HepG2 (cell line): ENCODE measurements at regions not wholly inside any gene's neighbourhood (a gene's known extent, or its start where the extent isn't known, plus 50 kb on each side); places are given as distances from the start of the nearest gene placed in this dataset.

Experiments used
- ATAC-seq: fragments of 200-7000 bp; cut with Tn5 transposase; 3 replicates; pipeline ENCODE4 v1.9.1; 2020; ENCODE audit warnings: mild to moderate bottlenecking, moderate library complexity
- BruUV-seq: library from RNA; stranded (reverse); fragments of 400-500 nt; replicated peaks from 2 replicates; lab custom pipeline; 2021; lab: Mats Ljungman, UMichigan
- CTCF ChIA-PET: fragments of 300-600 bp; formaldehyde crosslinking; extraction: SDS; loops from one replicate; lab custom pipeline; 2021; ENCODE audit warnings: low total read pairs, inconsistent platforms, low intra/inter-chr PET ratio; lab: Yijun Ruan, JAX
- POLR2A ChIA-PET: fragments of 350-600 bp; sonication (Branson Sonifier 250); formaldehyde crosslinking; loops from one replicate; lab custom pipeline; 2020; ENCODE audit warnings: antibody characterized with exemption, inconsistent platforms; lab: Yijun Ruan, JAX
- DNase-seq: peaks from one replicate; pipeline ENCODE4 v3.0.0-alpha.2; 2015; ENCODE audit warnings: low spot score
- FAIRE-seq: peaks from 3 replicates; lab custom pipeline; 2011; peaks lifted over from hg19 to GRCh38; lab: Jason Lieb, UNC
- H2AFZ ChIP-seq: one replicate; pipeline ENCODE4 v1.6.1; 2011; ENCODE audit warnings: low read length, inconsistent platforms
- H3K27ac ChIP-seq: fragments of 300-600 bp; 3 replicates; pipeline ENCODE4 v1.8.0; 2011; ENCODE audit warnings: mixed run types, mild to moderate bottlenecking, mixed read lengths, low read length, inconsistent platforms; ENCODE audit not compliant: insufficient read depth; ENCODE audit errors: extremely low read length
- H3K27me3 ChIP-seq, 2 experiments: fragments of 200-600 bp in 1 of 2; 2 replicates in 1 of 2; 3 replicates in 1 of 2; pipeline versions ENCODE4 v1.6.0 to v1.8.0; 2011; ENCODE audit warnings: low read length in 2 of 2, mild to moderate bottlenecking in 2 of 2, moderate library complexity in 2 of 2, inconsistent platforms in 1 of 2; ENCODE audit not compliant: insufficient read depth in 2 of 2, control insufficient read depth in 1 of 2
- H3K36me3 ChIP-seq, 2 experiments: fragments of 200-600 bp in 1 of 2; replicated peaks in 1 of 2; 2 replicates in 1 of 2; 3 replicates in 1 of 2; pipeline versions ENCODE4 v1.5.1 to v1.8.0; 2011; ENCODE audit warnings: low read length in 2 of 2, inconsistent platforms in 1 of 2; ENCODE audit not compliant: insufficient read depth in 2 of 2, control insufficient read depth in 1 of 2
- H3K4me1 ChIP-seq: 2 replicates; pipeline ENCODE4 v1.5.1; 2012; ENCODE audit warnings: low read length, inconsistent platforms; ENCODE audit not compliant: insufficient read depth
- H3K4me2 ChIP-seq: 2 replicates; pipeline ENCODE4 v1.6.0; 2011; ENCODE audit warnings: low read depth, low read length, inconsistent platforms
- H3K4me3 ChIP-seq, 3 experiments: fragments of 200-600 bp in 1 of 3; sonication (generic), shearing (Covaris generic) in 1 of 3; replicated peaks in 1 of 3; 2 replicates each; pipeline ENCODE4 v1.5.1; 2011 to 2016; ENCODE audit warnings: low read length in 3 of 3, inconsistent platforms in 2 of 3, low read depth in 2 of 3, mild to moderate bottlenecking in 2 of 3, control low read depth in 1 of 3, mixed read lengths in 1 of 3; ENCODE audit not compliant: insufficient read depth in 1 of 3
- H3K79me2 ChIP-seq: one replicate; pipeline ENCODE4 v1.6.1; 2011; ENCODE audit warnings: low read length, inconsistent platforms; ENCODE audit not compliant: insufficient read depth
- H3K9ac ChIP-seq: 2 replicates; pipeline ENCODE4 v1.6.0; 2011; ENCODE audit warnings: mild to moderate bottlenecking, low read depth, low read length, inconsistent platforms; ENCODE audit not compliant: insufficient read depth
- H3K9me3 ChIP-seq: 2 replicates; pipeline ENCODE4 v1.5.1; 2012; ENCODE audit warnings: mild to moderate bottlenecking, low read length
- H4K20me1 ChIP-seq: 2 replicates; pipeline ENCODE4 v1.6.0; 2011; ENCODE audit warnings: inconsistent platforms, mild to moderate bottlenecking, low read length, moderate library complexity; ENCODE audit not compliant: insufficient read depth
- ATF1 ChIP-seq: IDR thresholded peaks from 2 replicates; pipeline ENCODE4 v1.6.1; 2016; ENCODE audit warnings: mild to moderate bottlenecking, control low read depth
- MED13 ChIP-seq: sonication (generic); formaldehyde crosslinking; IDR thresholded peaks from 2 replicates; pipeline ENCODE4 v1.5.0; 2020; ENCODE audit warnings: missing genetic modification reagents
- MTF1 ChIP-seq: sonication (generic); formaldehyde crosslinking; IDR thresholded peaks from 2 replicates; pipeline ENCODE4 v1.5.0; 2020; ENCODE audit warnings: missing genetic modification reagents
- MYPOP ChIP-seq: sonication (generic); formaldehyde crosslinking; IDR thresholded peaks from 2 replicates; pipeline ENCODE4 v1.8.1; 2023; ENCODE audit warnings: mild to moderate bottlenecking, moderate library complexity, missing genetic modification reagents
- PATZ1 ChIP-seq: sonication (generic); formaldehyde crosslinking; IDR thresholded peaks from 2 replicates; pipeline ENCODE4 v1.4.0; 2020; ENCODE audit warnings: missing genetic modification reagents
- RELA ChIP-seq: sonication (generic); formaldehyde crosslinking; IDR thresholded peaks from 2 replicates; pipeline ENCODE4 v1.4.0; 2020; ENCODE audit warnings: missing genetic modification reagents
- SKIL ChIP-seq: sonication (generic); formaldehyde crosslinking; IDR thresholded peaks from 2 replicates; pipeline ENCODE4 v1.8.0; 2022; ENCODE audit warnings: missing genetic modification reagents, mild to moderate bottlenecking, moderate library complexity, borderline replicate concordance
- TEF ChIP-seq: sonication (generic); formaldehyde crosslinking; IDR thresholded peaks from 2 replicates; pipeline ENCODE4 v1.5.0; 2020; ENCODE audit warnings: missing genetic modification reagents
- THYN1 ChIP-seq: sonication (generic); formaldehyde crosslinking; IDR thresholded peaks from 2 replicates; pipeline ENCODE4 v1.8.1; 2023; ENCODE audit warnings: low read depth, mild to moderate bottlenecking, moderate library complexity, missing genetic modification reagents, borderline replicate concordance
- TOPORS ChIP-seq: sonication (generic); formaldehyde crosslinking; IDR thresholded peaks from 2 replicates; pipeline ENCODE4 v1.8.0; 2023; ENCODE audit warnings: mild to moderate bottlenecking, missing genetic modification reagents
- ZNF83 ChIP-seq: sonication (generic); formaldehyde crosslinking; IDR thresholded peaks from 2 replicates; pipeline ENCODE4 v1.4.0; 2020; ENCODE audit warnings: missing genetic modification reagents, mild to moderate bottlenecking, borderline replicate concordance
- whole genome bisulfite sequencing: methylation state at CpG from one replicate; pipeline ENCODE4 v1.1.6; 2017; ENCODE audit warnings: low lambda C conversion rate; 5-methylcytosine and 5-hydroxymethylcytosine counted together
- in situ Hi-C: cut with HindIII; loops from 2 replicates; pipeline ENCODE4 v1.10.0; 2017; ENCODE audit warnings: low pct_unique_long_range_greater_than_20kb; ENCODE audit not compliant: extremely low pct_ligation_motif_present
- intact Hi-C: fragments of 100-400 bp; cut with micrococcal nuclease; formaldehyde crosslinking; loops from one replicate; pipeline ENCODE4 v1.10.0; 2022; ENCODE audit not compliant: unreplicated experiment

GRCh38 chr2:63764630-63765029 is 77.1 kb upstream of the UGP2 start:
- Histone ChIP-seq H3K79me2 (no peaks in the 10 kb centered on the region), H2AFZ (no peak overlapping the region)
- FAIRE-seq, result no peak
- TF ChIP-seq RELA (CRISPR knock-in tag) (no peak), MED13 (no peak), ZNF83 (CRISPR knock-in tag) (no peak), TEF (CRISPR knock-in tag) (no peak), SKIL (CRISPR knock-in tag) (no peak), ATF1 (no peak), TOPORS (no peak), PATZ1 (no peak), MTF1 (CRISPR knock-in tag) (no peak), MYPOP (CRISPR knock-in tag) (no peak), THYN1 (CRISPR knock-in tag) (no peak)
- TF ChIP-seq, all 625 proteins: peak for 0
- Histone ChIP-seq H3K4me2 (no peak overlapping the region), H4K20me1 (no peaks in the 10 kb centered on the region), H3K27me3 (no peaks in the 10 kb centered on the region; a peak in 2 of 5 replicates), H3K9me3 (peaks cover 8% of the 10 kb centered on the region), H3K4me3 (no peak overlapping the region), H3K27ac (no peak overlapping the region), H3K9ac (no peak overlapping the region), H3K4me1 (peaks cover 24% of the 10 kb centered on the region), H3K36me3 (no peaks in the 10 kb centered on the region)
- no TSS peak for BruUV-seq
- POLR2A ChIA-PET, result interaction anchor here (0.6 kb wide), 1 partner anchor 34 kb away, joined by 3 read pairs; no protein-coding TSS in a partner anchor
- DNase-seq (no peak), ATAC-seq (peak; percentile 44; the same call in 2 of the 3 replicates)
- in situ Hi-C loops, result no loop called here
- CTCF ChIA-PET, result interaction anchor here (1.2 kb wide), 1 partner anchor 124 kb away, joined by 3 read pairs; no protein-coding TSS in a partner anchor
- WGBS, result 40% methylated on average over 2 of the region's 2 CpGs
- intact Hi-C loops, result no loop called here
